Pons (tissue), 1 donor: ENCODE measurements at regions not wholly inside any gene's neighbourhood (a gene's known extent, or its start where the extent isn't known, plus 50 kb on each side); places are given as distances from the start of the nearest gene placed in this dataset.

Experiments
- DNase-seq: peaks from one replicate; pipeline ENCODE4 v3.0.0-alpha.2; 2016; ENCODE audit warnings: low spot score

- DNase-seq: no peak
Measured at GRCh38 chr5:165296401-165297130, 1791.1 kb downstream of the MAT2B start.

GRCh38 chr5:165304193-165304827 lies 1798.9 kb downstream of the MAT2B start:
- DNase-seq: no peak

GRCh38 chr5:165305596-165305995 lies 1800.2 kb downstream of the MAT2B start:
- DNase-seq: no peak

- DNase-seq: no peak
Measured at GRCh38 chr5:165309446-165309845, 1804.0 kb downstream of the MAT2B start.

- no peak for DNase-seq
Measured at GRCh38 chr5:165310031-165310430, 1804.6 kb downstream of the MAT2B start.

DNA sequence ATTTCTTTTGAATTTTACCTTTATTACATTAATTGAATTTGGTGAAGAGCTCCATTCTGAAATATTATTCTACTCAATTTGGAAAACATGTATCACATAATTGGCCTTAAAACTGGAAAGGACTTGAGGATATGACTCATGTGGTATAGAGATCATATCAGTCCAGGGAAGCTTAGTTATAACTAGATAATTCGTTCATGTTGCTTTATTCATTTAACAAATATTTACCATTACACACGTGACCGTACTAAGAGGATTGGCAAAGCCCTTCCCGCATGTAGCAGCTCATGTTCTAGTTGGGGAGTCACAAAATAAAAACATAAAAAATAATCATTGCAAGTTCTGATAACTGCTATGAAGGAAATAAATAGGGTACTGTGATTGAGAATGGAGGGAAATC lies 1816.5 kb downstream of the MAT2B start:
- no peak for DNase-seq

- no peak for DNase-seq
Measured at GRCh38 chr5:165325221-165325620, 1819.8 kb downstream of the MAT2B start.

GRCh38 chr5:165327631-165328030 lies 1822.2 kb downstream of the MAT2B start:
- peak; percentile 15 for DNase-seq

DNA sequence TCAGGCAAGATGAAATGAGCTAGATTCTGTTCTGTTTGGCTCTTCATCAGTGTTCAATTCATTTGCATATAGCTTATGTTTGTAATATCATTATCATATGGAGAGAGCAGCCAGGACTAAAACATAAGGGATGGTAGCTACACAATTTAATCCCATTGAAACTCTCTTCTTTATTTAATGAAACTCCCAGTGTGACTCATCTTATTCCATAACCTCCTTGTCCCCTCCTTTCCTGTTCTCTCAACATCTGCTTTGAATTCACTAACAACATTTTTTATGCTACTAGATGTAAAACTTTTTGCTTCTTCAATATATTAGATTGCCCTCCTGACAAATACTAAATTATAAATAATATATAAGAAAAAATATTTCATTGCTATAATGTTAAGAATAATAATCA lies 1823.4 kb downstream of the MAT2B start:
- no peak for DNase-seq

- DNase-seq: no peak
Measured at GRCh38 chr5:165333623-165334022, 1828.2 kb downstream of the MAT2B start.

DNA sequence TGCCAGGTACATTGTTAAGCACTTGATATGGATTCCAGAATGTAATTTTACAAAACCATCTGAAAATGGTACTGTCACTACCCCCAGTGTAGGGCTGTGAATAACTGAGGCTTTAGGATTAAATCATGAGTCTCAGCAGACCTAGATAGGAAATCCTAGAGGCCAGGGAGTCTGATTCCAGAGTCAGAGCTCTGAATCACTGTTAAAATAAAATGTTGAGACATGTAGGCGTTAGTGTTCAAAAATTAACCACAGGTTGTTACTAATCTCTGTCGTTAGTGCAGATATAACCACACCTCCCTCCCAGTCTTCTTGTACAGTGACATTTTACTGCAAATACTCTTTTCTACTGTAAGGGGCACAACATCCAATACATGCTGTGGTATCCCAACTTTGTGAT lies 1828.8 kb downstream of the MAT2B start:
- no peak for DNase-seq

- no peak for DNase-seq
Measured at GRCh38 chr5:165349735-165350134, 1844.3 kb downstream of the MAT2B start.

GRCh38 chr5:165351342-165351741 lies 1845.9 kb downstream of the MAT2B start:
- no peak for DNase-seq

DNA sequence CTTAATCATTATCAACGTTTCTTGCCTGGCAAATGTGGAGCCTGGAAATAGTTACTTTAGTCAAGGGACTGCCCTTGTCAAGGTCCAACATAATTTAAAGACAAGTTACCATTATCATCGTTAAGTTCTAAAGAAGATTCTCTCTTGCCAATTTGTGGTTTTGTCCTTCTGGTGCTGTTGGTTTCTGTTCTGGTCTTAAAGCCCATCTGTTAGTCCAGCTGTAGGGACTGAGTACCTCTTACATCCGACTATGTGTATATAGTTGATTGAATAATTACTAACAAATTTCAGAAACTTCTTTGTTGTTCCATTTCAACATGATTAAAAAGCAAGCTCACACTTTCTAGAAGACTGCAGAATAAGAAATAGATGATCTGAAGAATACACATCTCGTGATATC lies 1854.9 kb downstream of the MAT2B start:
- DNase-seq: no peak

DNA sequence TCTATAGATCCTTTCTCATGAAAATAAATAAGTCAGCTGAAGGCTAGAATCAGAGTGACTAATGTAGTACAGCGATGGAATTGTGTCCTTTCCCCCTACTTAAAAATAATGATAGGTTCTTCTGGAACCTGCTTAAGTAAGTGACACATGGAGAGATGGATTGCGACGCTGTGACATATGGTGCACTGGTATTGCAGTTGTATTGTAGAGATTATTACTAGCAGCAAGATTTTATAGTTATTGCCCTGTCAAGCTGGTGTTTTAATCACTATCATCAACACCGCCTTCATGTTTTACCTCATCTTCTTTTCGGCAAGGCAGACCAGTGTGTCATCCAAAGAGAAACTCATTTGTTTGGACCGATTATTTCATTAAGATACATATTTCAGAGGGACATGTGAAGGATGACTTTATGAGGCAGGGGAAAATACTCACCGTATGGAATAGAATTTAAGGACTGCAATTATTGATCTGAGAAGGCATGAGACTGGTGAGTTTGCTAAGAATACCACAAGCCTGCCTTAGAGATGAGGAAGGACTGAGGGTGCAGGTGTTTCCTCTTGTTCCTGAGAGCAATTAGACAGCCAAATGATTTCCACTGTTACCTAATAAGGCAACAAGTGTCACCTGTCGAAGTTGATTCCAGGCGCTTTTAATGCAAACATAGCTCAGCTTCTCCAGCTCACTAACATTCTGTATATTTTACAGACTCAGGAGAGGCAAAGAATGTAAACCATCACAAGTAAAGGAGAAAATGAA lies 1855.5 kb downstream of the MAT2B start:
- no peak for DNase-seq

GRCh38 chr5:165370233-165370632 lies 1864.8 kb downstream of the MAT2B start:
- DNase-seq: no peak

- no peak for DNase-seq
Measured at GRCh38 chr5:165370794-165371193, 1865.4 kb downstream of the MAT2B start.

- DNase-seq: no peak
Measured at GRCh38 chr5:165375201-165375600, 1869.8 kb downstream of the MAT2B start.

GRCh38 chr5:165393839-165394238 lies 1888.4 kb downstream of the MAT2B start:
- no peak for DNase-seq

DNA sequence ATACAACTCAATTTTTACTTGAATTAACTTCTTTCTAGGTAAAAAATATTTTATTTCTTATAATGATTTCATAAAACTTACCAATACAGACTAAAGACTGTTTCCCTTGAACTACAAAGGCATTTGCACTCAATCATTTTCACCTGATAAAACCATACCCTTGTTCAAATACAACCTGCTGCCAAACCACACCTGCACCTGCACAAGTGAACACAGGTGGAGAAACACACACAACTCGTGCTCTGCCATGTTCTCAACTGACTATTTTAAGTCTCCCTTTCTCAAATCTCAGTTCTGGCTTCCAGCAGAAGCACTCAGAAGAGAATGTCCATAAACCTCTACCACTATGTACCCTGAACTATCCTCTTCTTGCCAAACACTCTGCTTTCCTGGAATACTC lies 1892.1 kb downstream of the MAT2B start:
- no peak for DNase-seq

- no peak for DNase-seq
Measured at GRCh38 chr5:165400086-165400485, 1894.7 kb downstream of the MAT2B start.

- DNase-seq: no peak
Measured at GRCh38 chr5:165404917-165405316, 1899.5 kb downstream of the MAT2B start.

- no peak for DNase-seq
Measured at GRCh38 chr5:165405340-165405739, 1899.9 kb downstream of the MAT2B start.
